ENCODE measurements at regions not wholly inside any gene's neighbourhood (a gene's known extent, or its start where the extent isn't known, plus 50 kb on each side); places are given as distances from the start of the nearest gene placed in this dataset.

- intact Hi-C loops (cut with micrococcal nuclease), result no loop called here
- no peak for TF ChIP-seq CTCF (IDR thresholded peaks at IDR 0.05; ENCODE audit: unreplicated experiment)
- H3K9me3 Mint-ChIP-seq (ENCODE audit: unreplicated experiment), result no peaks in the 10 kb centered on the region
- no peak for DNase-seq (ENCODE audit: unreplicated experiment)
- POLR2A ChIA-PET, result no interaction called here
- H3K36me3 Mint-ChIP-seq (ENCODE audit: insufficient read depth, unreplicated experiment), result no peaks in the 10 kb centered on the region
- no TSS peak for BruUV-seq (replicated peaks)
- H3K4me1 Mint-ChIP-seq (ENCODE audit: insufficient read depth, unreplicated experiment), result peaks cover 14% of the 10 kb centered on the region
- no peak overlapping the region for H3K4me3 Mint-ChIP-seq (ENCODE audit: unreplicated experiment)
- H3K27me3 Mint-ChIP-seq (ENCODE audit: insufficient read depth, unreplicated experiment), result peaks cover 45% of the 10 kb centered on the region
- CTCF ChIA-PET, result interaction anchor here (0.6 to 1.0 kb wide), 2 partner anchors 262 to 481 kb away, joined by 3 to 4 read pairs; no protein-coding TSS in a partner anchor
- H3K27ac Mint-ChIP-seq (ENCODE audit: low read depth, unreplicated experiment), result no peak overlapping the region
Observed at GRCh38 chr15:98596885-98597392, 51.4 kb upstream of the IGF1R start.

GRCh38 chr15:98597666-98598065 is 50.7 kb upstream of the IGF1R start:
- intact Hi-C loops (cut with micrococcal nuclease), result no loop called here
- DNase-seq (ENCODE audit: unreplicated experiment), result peak; percentile 24
- POLR2A ChIA-PET, result interaction anchor here (0.6 kb wide), 1 partner anchor 209 kb away, joined by 3 read pairs; no protein-coding TSS in a partner anchor
- no peaks in the 10 kb centered on the region for H3K9me3 Mint-ChIP-seq (ENCODE audit: unreplicated experiment)
- no peak for TF ChIP-seq CTCF (IDR thresholded peaks at IDR 0.05; ENCODE audit: unreplicated experiment)
- H3K36me3 Mint-ChIP-seq (ENCODE audit: insufficient read depth, unreplicated experiment), result no peaks in the 10 kb centered on the region
- CTCF ChIA-PET, result interaction anchor here (0.6 to 1.0 kb wide), 2 partner anchors 263 to 480 kb away, joined by 3 to 4 read pairs; no protein-coding TSS in a partner anchor
- peaks cover 14% of the 10 kb centered on the region for H3K4me1 Mint-ChIP-seq (ENCODE audit: insufficient read depth, unreplicated experiment)
- H3K27me3 Mint-ChIP-seq (ENCODE audit: insufficient read depth, unreplicated experiment), result peaks cover 41% of the 10 kb centered on the region
- H3K27ac Mint-ChIP-seq (ENCODE audit: low read depth, unreplicated experiment), result no peak overlapping the region
- BruUV-seq (replicated peaks), result no TSS peak
- no peak overlapping the region for H3K4me3 Mint-ChIP-seq (ENCODE audit: unreplicated experiment)
